ENCODE measurements at regions not wholly inside any gene's neighbourhood (a gene's known extent, or its start where the extent isn't known, plus 50 kb on each side); places are given as distances from the start of the nearest gene placed in this dataset.

- no peak for DNase-seq
- Histone ChIP-seq H3K36me3 (no peaks in the 10 kb centered on the region), H3K4me3 (no peak overlapping the region), H3K27ac (replicated peaks) (no peak overlapping the region), H3K27me3 (ENCODE audit: low read depth) (no peaks in the 10 kb centered on the region), H3K4me1 (peaks cover 8% of the 10 kb centered on the region), H3K9me3 (replicated peaks) (peaks cover 14% of the 10 kb centered on the region)
- intact Hi-C loops (cut with micrococcal nuclease) = no loop called here
- no peak for TF ChIP-seq CTCF (IDR thresholded peaks at IDR 0.05; ENCODE audit: borderline replicate concordance)
These were observed 193.4 kb upstream of the PRDM1 start for GRCh38 chr6:105892577-105893262.

GRCh38 chr6:105890521-105891244 lies 195.5 kb upstream of the PRDM1 start:
- intact Hi-C loops (cut with micrococcal nuclease) = no loop called here
- H3K9me3 ChIP-seq (replicated peaks) = peaks cover 14% of the 10 kb centered on the region
- H3K4me1 ChIP-seq = peaks cover 8% of the 10 kb centered on the region
- H3K27ac ChIP-seq (replicated peaks) = no peak overlapping the region
- DNase-seq = no peak
- H3K4me3 ChIP-seq = no peak overlapping the region
- no peaks in the 10 kb centered on the region for H3K27me3 ChIP-seq (ENCODE audit: low read depth)
- TF ChIP-seq CTCF (IDR thresholded peaks at IDR 0.05; ENCODE audit: borderline replicate concordance) = no peak
- no peaks in the 10 kb centered on the region for H3K36me3 ChIP-seq

GRCh38 chr6:105889902-105890301 lies 196.2 kb upstream of the PRDM1 start:
- no peak for DNase-seq
- Histone ChIP-seq H3K27ac (replicated peaks) (no peak overlapping the region), H3K27me3 (ENCODE audit: low read depth) (no peaks in the 10 kb centered on the region), H3K4me3 (no peak overlapping the region), H3K4me1 (peaks cover 8% of the 10 kb centered on the region), H3K9me3 (replicated peaks) (peaks cover 14% of the 10 kb centered on the region), H3K36me3 (no peaks in the 10 kb centered on the region)
- no peak for TF ChIP-seq CTCF (IDR thresholded peaks at IDR 0.05; ENCODE audit: borderline replicate concordance)
- intact Hi-C loops (cut with micrococcal nuclease) = no loop called here

- no peak for TF ChIP-seq CTCF (IDR thresholded peaks at IDR 0.05; ENCODE audit: borderline replicate concordance)
- no peaks in the 10 kb centered on the region for H3K4me1 ChIP-seq
- DNase-seq = no peak
- no peaks in the 10 kb centered on the region for H3K27me3 ChIP-seq (ENCODE audit: low read depth)
- intact Hi-C loops (cut with micrococcal nuclease) = no loop called here
- peaks cover 14% of the 10 kb centered on the region for H3K9me3 ChIP-seq (replicated peaks)
- H3K27ac ChIP-seq (replicated peaks) = no peak overlapping the region
- no peak overlapping the region for H3K4me3 ChIP-seq
- no peaks in the 10 kb centered on the region for H3K36me3 ChIP-seq
These were observed 199.2 kb upstream of the PRDM1 start for GRCh38 chr6:105886814-105887544.

GRCh38 chr6:105886066-105886813 lies 199.9 kb upstream of the PRDM1 start:
- no peak overlapping the region for H3K4me3 ChIP-seq
- H3K9me3 ChIP-seq (replicated peaks) = peaks cover 14% of the 10 kb centered on the region
- intact Hi-C loops (cut with micrococcal nuclease) = no loop called here
- no peaks in the 10 kb centered on the region for H3K27me3 ChIP-seq (ENCODE audit: low read depth)
- no peaks in the 10 kb centered on the region for H3K4me1 ChIP-seq
- no peak for TF ChIP-seq CTCF (IDR thresholded peaks at IDR 0.05; ENCODE audit: borderline replicate concordance)
- no peak for DNase-seq
- no peaks in the 10 kb centered on the region for H3K36me3 ChIP-seq
- H3K27ac ChIP-seq (replicated peaks) = no peak overlapping the region

Data from left ventricle myocardium inferior (tissue), 1 donor.